ENCODE measurements at regions not wholly inside any gene's neighbourhood (a gene's known extent, or its start where the extent isn't known, plus 50 kb on each side); places are given as distances from the start of the nearest gene placed in this dataset.

DNA sequence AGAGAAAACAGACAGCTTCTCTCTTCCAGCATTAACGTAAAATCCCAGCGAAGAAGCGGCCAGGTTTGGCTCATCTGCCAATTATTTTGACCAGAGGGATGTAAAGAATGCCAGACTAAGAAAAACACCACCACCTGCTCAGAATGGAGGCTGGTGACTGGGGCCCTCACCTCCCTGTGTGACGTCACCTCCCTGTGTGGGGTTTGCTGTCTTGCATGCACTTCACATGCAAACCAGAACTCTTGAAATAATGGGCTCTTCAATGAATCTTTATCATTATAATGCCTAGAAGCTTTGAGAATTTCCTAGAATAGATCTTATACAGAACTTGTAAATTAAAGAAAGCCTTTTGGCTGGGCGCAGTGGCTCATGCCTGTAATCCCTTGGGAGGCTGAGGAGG lies 101.8 kb upstream of the WAC start (continued):
- TF ChIP-seq, protein P1, sequence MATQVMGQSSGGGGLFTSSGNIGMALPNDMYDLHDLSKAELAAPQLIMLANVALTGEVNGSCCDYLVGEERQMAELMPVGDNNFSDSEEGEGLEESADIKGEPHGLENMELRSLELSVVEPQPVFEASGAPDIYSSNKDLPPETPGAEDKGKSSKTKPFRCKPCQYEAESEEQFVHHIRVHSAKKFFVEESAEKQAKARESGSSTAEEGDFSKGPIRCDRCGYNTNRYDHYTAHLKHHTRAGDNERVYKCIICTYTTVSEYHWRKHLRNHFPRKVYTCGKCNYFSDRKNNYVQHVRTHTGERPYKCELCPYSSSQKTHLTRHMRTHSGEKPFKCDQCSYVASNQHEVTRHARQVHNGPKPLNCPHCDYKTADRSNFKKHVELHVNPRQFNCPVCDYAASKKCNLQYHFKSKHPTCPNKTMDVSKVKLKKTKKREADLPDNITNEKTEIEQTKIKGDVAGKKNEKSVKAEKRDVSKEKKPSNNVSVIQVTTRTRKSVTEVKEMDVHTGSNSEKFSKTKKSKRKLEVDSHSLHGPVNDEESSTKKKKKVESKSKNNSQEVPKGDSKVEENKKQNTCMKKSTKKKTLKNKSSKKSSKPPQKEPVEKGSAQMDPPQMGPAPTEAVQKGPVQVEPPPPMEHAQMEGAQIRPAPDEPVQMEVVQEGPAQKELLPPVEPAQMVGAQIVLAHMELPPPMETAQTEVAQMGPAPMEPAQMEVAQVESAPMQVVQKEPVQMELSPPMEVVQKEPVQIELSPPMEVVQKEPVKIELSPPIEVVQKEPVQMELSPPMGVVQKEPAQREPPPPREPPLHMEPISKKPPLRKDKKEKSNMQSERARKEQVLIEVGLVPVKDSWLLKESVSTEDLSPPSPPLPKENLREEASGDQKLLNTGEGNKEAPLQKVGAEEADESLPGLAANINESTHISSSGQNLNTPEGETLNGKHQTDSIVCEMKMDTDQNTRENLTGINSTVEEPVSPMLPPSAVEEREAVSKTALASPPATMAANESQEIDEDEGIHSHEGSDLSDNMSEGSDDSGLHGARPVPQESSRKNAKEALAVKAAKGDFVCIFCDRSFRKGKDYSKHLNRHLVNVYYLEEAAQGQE (IDR thresholded peaks at IDR 0.05; ENCODE audit: low read depth, low read length) = no peak
- TF ChIP-seq SRF (IDR thresholded peaks at IDR 0.05; ENCODE audit: low read depth in 2 of 2, low read length in 2 of 2) = no peak
- TF ChIP-seq ZNF24 (IDR thresholded peaks at IDR 0.05) = no peak
- TF ChIP-seq, protein P2, sequence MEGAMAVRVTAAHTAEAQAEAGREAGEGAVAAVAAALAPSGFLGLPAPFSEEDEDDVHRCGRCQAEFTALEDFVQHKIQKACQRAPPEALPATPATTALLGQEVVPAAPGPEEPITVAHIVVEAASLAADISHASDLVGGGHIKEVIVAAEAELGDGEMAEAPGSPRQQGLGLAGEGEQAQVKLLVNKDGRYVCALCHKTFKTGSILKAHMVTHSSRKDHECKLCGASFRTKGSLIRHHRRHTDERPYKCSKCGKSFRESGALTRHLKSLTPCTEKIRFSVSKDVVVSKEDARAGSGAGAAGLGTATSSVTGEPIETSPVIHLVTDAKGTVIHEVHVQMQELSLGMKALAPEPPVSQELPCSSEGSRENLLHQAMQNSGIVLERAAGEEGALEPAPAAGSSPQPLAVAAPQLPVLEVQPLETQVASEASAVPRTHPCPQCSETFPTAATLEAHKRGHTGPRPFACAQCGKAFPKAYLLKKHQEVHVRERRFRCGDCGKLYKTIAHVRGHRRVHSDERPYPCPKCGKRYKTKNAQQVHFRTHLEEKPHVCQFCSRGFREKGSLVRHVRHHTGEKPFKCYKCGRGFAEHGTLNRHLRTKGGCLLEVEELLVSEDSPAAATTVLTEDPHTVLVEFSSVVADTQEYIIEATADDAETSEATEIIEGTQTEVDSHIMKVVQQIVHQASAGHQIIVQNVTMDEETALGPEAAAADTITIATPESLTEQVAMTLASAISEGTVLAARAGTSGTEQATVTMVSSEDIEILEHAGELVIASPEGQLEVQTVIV (IDR thresholded peaks at IDR 0.05; ENCODE audit: borderline replicate concordance, partially characterized antibody) = no peak
- TF ChIP-seq STAT1 (conservative IDR thresholded peaks at IDR 0.05) = no peak
- TF ChIP-seq SMC3 (IDR thresholded peaks at IDR 0.05; ENCODE audit: borderline replicate concordance, low read length) = no peak

GRCh38 chr10:28432210-28432676 lies 100.7 kb upstream of the WAC start:
- Histone ChIP-seq H3K36me3 (ENCODE audit: control insufficient read depth in 2 of 2, insufficient read depth in 2 of 2, low read length in 1 of 2) (no peaks in the 10 kb centered on the region), H4K20me1 (ENCODE audit: control insufficient read depth, insufficient read depth) (no peaks in the 10 kb centered on the region), H3K27ac (ENCODE audit: control insufficient read depth, insufficient read depth) (no peak overlapping the region), H2AFZ (ENCODE audit: control insufficient read depth, low read depth, low read length) (peak overlapping the region; percentile 72), H3K9ac (ENCODE audit: control insufficient read depth, insufficient read depth, low read length) (no peak overlapping the region), H3K27me3 (replicated peaks in 1 of 2; ENCODE audit: control insufficient read depth in 2 of 2, insufficient read depth in 2 of 2, low read length in 1 of 2) (no peaks in the 10 kb centered on the region), H3K4me3 (no peak overlapping the region), H3K4me2 (ENCODE audit: control insufficient read depth, insufficient read depth) (peak overlapping the region; percentile 46; the same call in 1 of the 2 replicates), H3K4me1 (ENCODE audit: control insufficient read depth, insufficient read depth, low read length) (no peaks in the 10 kb centered on the region), H3K79me2 (ENCODE audit: control insufficient read depth, insufficient read depth, low read length) (no peaks in the 10 kb centered on the region), H3K9me3 (replicated peaks; ENCODE audit: control insufficient read depth, insufficient read depth, low read length) (no peaks in the 10 kb centered on the region; the same call in 2 of the 3 replicates)
- DNase-seq (ENCODE audit: low read depth, low spot score) (no peak), ATAC-seq (peak; percentile 80), FAIRE-seq (no peak)
- ChIA-PET RAD21 (ENCODE audit: unreplicated experiment) (no interaction called here), POLR2A (no interaction called here), SMC1A (ENCODE audit: uncharacterized antibody, unreplicated experiment) (interaction anchor here (0.6 kb wide), 1 partner anchor 701 kb away, joined by 3 read pairs; no protein-coding TSS in a partner anchor), CTCF (interaction anchor here (0.6 to 2.2 kb wide), 3 partner anchors 11 to 174 kb away, joined by 4 to 7 read pairs (median 5); no protein-coding TSS in a partner anchor)
- no TSS peak for BruUV-seq (replicated peaks)
- intact Hi-C loops (cut with micrococcal nuclease; ENCODE audit: unreplicated experiment) (loop anchor here (10.0 kb wide), 3 partner anchors 103 to 193 kb away; partner anchors contain the start of gene WAC), in situ Hi-C loops (cut with MboI) (no loop called here)
- 0% methylated on average over 9 of the region's 9 CpGs for WGBS (ENCODE audit: insufficient coverage, insufficient replicate concordance, low lambda C conversion rate, missing lambda C conversion rate)
- TF ChIP-seq YY1 (IDR thresholded peaks at IDR 0.05; ENCODE audit: low read depth, low read length) (peak; percentile 83), ZBED1 (IDR thresholded peaks at IDR 0.05; ENCODE audit: borderline replicate concordance) (no peak), POLR2A (IDR thresholded peaks at IDR 0.05; ENCODE audit: low read depth, low read length) (no peak), SMC3 (IDR thresholded peaks at IDR 0.05; ENCODE audit: borderline replicate concordance, low read length) (peak; percentile 36; the same call in 1 of the 2 replicates), PAX8 (IDR thresholded peaks at IDR 0.05) (no peak), ZZZ3 (IDR thresholded peaks at IDR 0.05; ENCODE audit: control insufficient read depth, insufficient read length, low read depth) (no peak)
- TF ChIP-seq, protein P3, sequence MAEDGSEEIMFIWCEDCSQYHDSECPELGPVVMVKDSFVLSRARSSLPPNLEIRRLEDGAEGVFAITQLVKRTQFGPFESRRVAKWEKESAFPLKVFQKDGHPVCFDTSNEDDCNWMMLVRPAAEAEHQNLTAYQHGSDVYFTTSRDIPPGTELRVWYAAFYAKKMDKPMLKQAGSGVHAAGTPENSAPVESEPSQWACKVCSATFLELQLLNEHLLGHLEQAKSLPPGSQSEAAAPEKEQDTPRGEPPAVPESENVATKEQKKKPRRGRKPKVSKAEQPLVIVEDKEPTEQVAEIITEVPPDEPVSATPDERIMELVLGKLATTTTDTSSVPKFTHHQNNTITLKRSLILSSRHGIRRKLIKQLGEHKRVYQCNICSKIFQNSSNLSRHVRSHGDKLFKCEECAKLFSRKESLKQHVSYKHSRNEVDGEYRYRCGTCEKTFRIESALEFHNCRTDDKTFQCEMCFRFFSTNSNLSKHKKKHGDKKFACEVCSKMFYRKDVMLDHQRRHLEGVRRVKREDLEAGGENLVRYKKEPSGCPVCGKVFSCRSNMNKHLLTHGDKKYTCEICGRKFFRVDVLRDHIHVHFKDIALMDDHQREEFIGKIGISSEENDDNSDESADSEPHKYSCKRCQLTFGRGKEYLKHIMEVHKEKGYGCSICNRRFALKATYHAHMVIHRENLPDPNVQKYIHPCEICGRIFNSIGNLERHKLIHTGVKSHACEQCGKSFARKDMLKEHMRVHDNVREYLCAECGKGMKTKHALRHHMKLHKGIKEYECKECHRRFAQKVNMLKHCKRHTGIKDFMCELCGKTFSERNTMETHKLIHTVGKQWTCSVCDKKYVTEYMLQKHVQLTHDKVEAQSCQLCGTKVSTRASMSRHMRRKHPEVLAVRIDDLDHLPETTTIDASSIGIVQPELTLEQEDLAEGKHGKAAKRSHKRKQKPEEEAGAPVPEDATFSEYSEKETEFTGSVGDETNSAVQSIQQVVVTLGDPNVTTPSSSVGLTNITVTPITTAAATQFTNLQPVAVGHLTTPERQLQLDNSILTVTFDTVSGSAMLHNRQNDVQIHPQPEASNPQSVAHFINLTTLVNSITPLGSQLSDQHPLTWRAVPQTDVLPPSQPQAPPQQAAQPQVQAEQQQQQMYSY (CRISPR knock-in tag; IDR thresholded peaks at IDR 0.05) = no peak

Data from GM12878 (cell line).